22Rv1 (cell line): ENCODE measurements at regions not wholly inside any gene's neighbourhood (a gene's known extent, or its start where the extent isn't known, plus 50 kb on each side); places are given as distances from the start of the nearest gene placed in this dataset.
"Not testable (repeated sequence)": the region's sequence is repeated elsewhere in the genome, so short reads cannot be mapped to it uniquely, and the experiment has no call there.

Source experiments
- H3K27ac ChIP-seq: fragments of 450-650 bp; 2 replicates; pipeline ENCODE4 v1.5.1; 2017
- CTCF ChIP-seq: fragments of 450-650 bp; IDR thresholded peaks from 2 replicates; pipeline ENCODE4 v1.5.1; 2017; ENCODE audit warnings: mild to moderate bottlenecking
- ZFX ChIP-seq: fragments of 450-650 bp; IDR thresholded peaks from 2 replicates; pipeline ENCODE4 v1.6.1; 2017; ENCODE audit warnings: antibody characterized with exemption, borderline replicate concordance

GRCh38 chr13:80921541-80921940 is 580.6 kb upstream of the SPRY2 start:
- TF ChIP-seq CTCF (no peak), ZFX (no peak)
- H3K27ac ChIP-seq, result no peak overlapping the region

DNA sequence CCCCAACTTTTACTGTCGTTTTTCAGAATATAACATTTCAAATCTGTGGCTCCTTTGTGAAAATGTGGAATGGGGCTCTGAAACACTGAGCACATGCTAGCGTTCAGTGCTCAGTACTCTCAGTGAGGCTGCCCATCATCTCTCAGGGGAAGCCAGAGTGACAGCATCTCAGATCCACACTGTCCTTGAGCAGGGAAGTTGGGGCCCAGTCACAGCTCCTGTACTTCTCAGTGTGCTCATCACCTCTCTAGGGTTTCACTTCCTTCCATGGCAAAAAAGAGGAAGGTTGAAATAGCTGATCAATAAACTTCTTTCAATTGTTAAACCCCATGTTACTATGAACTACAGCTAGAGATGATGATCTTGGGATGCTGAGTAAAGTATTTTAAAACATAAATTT is 565.9 kb upstream of the SPRY2 start:
- TF ChIP-seq ZFX (no peak), CTCF (no peak)
- no peak overlapping the region for H3K27ac ChIP-seq

GRCh38 chr13:80904386-80904785 is 563.5 kb upstream of the SPRY2 start:
- no peak for TF ChIP-seq ZFX
- TF ChIP-seq CTCF, result no peak
- no peak overlapping the region for H3K27ac ChIP-seq

DNA sequence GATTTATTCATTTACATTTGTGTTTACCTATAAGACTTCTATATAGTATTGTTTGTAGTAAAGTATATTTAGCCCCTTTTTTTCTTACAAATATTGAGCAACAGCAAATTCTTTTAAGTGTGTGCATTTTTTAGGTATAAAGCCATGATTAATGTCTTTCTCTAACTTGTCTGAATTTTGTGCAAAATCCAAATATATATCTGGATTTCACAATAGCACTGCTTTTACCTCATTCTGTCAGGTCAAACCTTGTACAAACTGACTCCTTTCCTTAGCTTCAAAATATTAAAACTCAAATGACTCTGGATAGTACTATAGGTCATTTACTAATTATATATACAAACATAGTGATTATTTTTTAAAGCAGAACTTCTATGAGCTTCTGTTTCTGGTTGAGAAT is 563.0 kb upstream of the SPRY2 start:
- H3K27ac ChIP-seq, result no peak overlapping the region
- TF ChIP-seq ZFX (no peak), CTCF (no peak)

DNA sequence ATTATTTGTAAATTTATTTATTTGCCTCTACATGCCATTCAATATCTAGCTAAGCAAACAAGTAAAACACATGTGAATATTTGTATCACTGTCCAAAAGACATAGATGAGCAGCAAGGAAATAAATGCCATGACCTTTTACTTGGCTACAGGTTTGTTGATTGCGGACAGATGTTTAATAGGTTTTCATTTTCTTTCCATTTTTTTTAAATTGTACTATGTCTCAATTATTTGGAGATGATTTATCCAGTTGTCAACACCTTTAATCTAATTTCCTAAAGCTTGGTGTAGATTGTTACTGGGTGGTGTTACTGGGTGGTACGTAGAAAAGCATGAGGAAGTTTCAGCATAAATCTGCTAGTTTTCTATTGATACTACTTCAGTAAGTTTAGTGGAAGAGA is 560.6 kb upstream of the SPRY2 start:
- TF ChIP-seq ZFX (no peak), CTCF (no peak)
- no peak overlapping the region for H3K27ac ChIP-seq

- H3K27ac ChIP-seq, result no peak overlapping the region
- no peak for TF ChIP-seq CTCF
- TF ChIP-seq ZFX, result no peak
Measured at GRCh38 chr13:80901111-80901510, 560.2 kb upstream of the SPRY2 start.

GRCh38 chr13:80900561-80900960 is 559.6 kb upstream of the SPRY2 start:
- H3K27ac ChIP-seq, result no peak overlapping the region
- no peak for TF ChIP-seq CTCF
- no peak for TF ChIP-seq ZFX

- H3K27ac ChIP-seq, result not testable (repeated sequence)
Measured at GRCh38 chr13:80897641-80898040, 556.7 kb upstream of the SPRY2 start.
